PC-3 (cell line): ENCODE measurements at regions not wholly inside any gene's neighbourhood (a gene's known extent, or its start where the extent isn't known, plus 50 kb on each side); places are given as distances from the start of the nearest gene placed in this dataset.

Experiments
- EZH2 ChIP-seq: fragments of 300-600 bp; sonication (generic); IDR thresholded peaks from one replicate; pipeline ENCODE4 v1.6.1; 2017; ENCODE audit warnings: antibody characterized with exemption, mild to moderate bottlenecking, low read length; ENCODE audit not compliant: unreplicated experiment
- TF ChIP-seq, protein P1 (sequence below): fragments of 300-600 bp; sonication (generic); conservative IDR thresholded peaks from 2 replicates; pipeline ENCODE4 v1.5.1; 2017; ENCODE audit warnings: antibody characterized with exemption, low read depth, mild to moderate bottlenecking, low read length

DNA sequence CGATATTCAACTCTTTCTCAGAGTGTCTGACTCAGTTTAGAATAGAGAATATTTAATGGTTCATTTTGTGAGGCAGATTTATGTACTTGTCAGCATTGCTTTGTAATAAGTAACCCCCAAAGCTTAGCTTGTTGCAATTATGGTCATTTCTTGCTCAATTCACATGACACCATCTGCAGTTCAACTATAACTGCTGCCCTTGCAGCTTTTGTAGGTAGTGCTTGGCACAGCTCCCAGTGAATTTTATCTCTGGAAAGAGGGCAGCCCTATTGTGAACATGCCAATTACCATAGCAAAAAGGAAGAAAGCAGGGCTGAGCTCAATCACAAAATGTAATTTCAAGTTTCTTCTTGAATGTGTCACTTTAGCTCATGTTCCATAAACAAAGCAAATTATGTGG, 1587.7 kb upstream of the ACO1 start:
- TF ChIP-seq EZH2: no peak
- TF ChIP-seq, protein P1, sequence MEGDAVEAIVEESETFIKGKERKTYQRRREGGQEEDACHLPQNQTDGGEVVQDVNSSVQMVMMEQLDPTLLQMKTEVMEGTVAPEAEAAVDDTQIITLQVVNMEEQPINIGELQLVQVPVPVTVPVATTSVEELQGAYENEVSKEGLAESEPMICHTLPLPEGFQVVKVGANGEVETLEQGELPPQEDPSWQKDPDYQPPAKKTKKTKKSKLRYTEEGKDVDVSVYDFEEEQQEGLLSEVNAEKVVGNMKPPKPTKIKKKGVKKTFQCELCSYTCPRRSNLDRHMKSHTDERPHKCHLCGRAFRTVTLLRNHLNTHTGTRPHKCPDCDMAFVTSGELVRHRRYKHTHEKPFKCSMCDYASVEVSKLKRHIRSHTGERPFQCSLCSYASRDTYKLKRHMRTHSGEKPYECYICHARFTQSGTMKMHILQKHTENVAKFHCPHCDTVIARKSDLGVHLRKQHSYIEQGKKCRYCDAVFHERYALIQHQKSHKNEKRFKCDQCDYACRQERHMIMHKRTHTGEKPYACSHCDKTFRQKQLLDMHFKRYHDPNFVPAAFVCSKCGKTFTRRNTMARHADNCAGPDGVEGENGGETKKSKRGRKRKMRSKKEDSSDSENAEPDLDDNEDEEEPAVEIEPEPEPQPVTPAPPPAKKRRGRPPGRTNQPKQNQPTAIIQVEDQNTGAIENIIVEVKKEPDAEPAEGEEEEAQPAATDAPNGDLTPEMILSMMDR: no peak
